Renal cortex interstitium (tissue), 11 donors: ENCODE measurements at regions not wholly inside any gene's neighbourhood (a gene's known extent, or its start where the extent isn't known, plus 50 kb on each side); places are given as distances from the start of the nearest gene placed in this dataset.

Source experiments
- DNase-seq, 11 donors: peaks; one replicate each; pipeline ENCODE4 v3.0.0-alpha.2; 2013; ENCODE audit warnings: low read depth in 9 of 11, low spot score in 4 of 11; ENCODE audit errors: extremely low read depth in 1 of 11

DNA sequence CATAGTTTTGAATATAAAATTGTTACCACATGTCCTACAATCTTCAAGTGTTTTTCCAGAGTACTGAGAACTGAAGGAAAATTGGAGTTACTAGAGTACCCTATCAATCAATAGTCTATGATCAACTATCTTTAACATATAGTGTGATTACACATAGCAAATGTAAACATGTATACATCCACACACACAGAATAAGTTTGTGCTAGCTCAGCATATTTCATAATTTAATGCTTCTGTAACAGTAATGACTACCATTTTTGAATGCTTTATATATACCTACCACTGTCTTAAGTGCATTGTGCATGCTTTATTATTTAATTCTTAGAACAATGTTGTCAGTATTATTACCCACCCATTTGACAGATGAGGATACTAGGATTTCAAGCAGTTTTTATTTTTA, 523.9 kb downstream of the HAO1 start:
- no peak for DNase-seq

DNA sequence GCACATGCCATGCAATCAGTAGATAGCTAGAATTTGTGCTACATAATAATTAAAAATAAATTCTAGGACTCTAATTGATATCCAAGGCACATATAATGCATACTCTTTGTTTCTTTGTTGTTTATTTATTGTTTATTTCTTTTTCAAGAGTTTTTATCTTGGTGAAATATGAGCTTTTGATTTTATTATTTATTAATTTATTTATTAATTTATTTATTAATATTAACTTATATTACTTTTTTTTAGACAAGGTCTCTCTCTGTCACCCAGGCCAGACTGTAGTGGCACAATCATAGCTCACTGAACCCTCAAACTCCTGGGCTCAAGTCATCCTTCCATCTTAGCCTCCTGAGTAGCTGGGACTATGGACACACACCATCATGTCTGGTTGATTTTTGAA, 519.9 kb downstream of the HAO1 start:
- no peak for DNase-seq

DNA sequence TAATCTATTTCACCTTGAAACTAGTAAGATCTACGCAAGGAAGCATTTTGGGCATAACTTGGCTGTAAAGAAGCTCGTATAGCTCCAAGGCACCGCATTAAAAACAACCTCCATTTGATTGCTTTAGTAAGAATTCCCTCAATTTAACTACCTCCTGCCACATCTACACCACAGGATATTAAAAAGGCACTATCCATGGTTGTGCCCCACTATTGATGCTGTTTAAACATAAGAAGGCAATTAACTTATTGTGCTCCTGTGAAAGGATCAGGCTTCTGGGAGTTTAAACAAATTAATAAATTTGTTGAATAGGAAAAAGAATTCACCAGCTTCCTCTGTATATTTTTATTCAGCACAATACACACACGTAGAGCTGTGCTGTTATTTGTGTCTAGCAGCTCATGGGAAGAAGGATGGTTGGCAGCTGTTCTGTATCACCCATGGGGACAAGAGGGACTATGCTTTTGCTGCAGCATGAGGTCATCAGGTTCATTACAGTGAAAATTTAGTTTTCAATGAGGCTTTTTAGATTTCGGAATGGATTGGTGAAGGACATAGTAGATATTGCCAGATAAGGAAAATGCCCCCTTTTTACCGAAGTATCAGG, 513.3 kb downstream of the HAO1 start:
- peak in 7 of 11 donors; percentile 1 to 21 (median 6) for DNase-seq

DNA sequence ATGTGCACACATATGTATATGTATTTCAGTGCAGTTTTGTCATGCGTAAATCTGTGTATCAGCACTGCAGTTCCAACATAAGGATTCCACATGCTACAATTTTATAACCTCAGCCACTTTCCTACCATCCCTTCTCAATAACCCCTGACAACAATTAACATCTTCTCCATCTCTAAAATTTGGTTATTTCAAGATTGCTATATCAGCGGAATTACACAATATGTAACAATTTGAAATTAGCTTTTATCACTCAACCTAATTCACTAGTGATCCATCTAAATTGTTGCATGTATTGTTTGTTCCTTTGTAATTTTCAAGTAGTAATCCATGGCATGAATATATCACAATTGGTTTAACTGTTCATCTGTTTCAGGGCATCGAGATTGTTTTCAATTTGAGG, 511.3 kb downstream of the HAO1 start:
- no peak for DNase-seq

DNA sequence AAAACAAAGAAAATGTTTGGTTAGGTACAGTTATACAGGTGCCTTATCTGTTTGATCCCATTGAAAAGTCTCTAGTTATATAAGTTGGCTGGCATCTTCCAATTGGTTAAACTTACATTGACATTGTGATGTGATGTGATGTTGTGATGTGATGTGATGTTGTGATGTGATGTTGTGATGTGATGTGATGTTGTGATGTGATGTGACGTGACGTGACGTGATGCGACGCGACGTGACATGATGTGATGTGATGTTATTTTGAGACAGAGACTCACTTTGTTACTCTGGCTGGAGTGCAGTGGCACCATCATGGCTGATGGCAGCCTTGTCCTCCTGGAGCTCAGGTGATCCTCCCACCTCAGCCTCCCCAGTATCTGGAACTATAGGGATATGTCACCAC, 507.6 kb downstream of the HAO1 start:
- no peak for DNase-seq

DNA sequence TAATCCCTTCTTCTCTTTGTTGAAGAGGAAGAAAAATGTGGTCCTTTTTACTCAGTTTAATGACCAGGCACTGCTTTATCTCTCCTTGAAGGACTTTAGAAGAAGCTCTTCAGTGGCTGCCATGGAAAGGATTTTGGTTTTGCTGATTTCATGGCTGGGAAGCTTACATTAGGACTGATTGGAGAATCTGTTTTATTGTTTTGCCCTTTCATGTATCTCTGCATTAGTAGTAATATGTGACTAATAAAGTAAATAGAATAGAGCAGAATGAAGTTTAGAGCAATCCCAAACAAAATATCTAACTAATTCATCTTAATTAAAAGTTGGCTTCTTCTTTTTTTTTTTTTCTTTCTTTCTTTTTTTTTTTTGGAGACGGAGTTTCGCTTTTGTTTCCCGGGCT, 502.9 kb downstream of the HAO1 start:
- no peak for DNase-seq

DNA sequence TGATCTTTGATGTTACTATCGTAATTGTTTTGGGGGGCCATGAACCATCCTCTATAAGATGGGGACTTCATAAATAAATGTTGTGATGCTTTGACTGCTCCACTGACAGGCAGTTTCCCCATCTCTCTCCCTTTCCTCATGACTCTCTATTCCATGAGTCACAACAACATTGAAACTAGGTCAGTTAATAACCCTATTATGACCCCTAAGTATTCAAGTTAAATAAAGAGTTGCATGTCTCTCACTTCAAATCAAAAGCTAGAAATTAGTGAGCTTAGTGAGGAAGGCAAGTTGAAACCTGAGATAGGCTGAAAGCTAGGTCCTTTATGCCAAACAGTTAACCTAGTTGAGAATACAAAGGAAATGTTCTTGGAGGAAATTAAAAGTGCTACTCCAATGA, 491.0 kb downstream of the HAO1 start:
- no peak for DNase-seq

DNA sequence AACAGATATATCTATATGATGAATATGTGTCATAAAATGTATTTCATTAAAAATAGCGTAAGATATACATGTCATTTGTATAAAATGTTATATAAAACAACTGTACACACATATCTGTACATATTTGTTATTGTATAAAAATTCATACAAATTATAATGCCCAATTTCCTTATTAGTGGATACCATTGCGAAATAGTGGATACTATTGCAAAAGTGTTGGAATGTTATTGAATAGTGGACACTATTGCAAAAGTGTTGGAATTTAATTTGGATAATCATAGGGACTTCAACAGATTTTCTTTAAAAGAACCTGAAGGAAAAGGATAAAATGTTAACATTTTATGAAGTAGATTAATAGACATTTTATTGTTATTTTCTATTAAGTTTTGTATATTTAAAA, 487.4 kb downstream of the HAO1 start:
- no peak for DNase-seq

DNA sequence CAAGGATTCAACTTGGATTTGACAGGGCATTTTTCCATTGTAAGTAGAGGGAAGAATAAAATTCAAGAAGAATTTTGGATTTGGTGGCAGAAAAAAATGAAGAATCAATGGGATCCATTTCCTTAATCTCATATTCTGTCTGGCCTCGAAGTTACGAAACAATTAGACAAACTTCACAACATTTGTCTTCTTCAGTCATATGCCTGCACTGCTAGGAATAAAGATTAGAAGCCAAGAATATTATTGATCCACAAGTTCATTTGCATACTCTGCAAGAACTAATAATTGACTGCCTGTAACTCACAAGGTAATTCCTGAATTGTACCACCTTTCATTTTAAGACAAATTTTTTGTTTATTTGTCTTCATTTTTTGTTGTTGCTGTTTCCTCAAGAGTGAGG, 486.2 kb downstream of the HAO1 start:
- DNase-seq = no peak

DNA sequence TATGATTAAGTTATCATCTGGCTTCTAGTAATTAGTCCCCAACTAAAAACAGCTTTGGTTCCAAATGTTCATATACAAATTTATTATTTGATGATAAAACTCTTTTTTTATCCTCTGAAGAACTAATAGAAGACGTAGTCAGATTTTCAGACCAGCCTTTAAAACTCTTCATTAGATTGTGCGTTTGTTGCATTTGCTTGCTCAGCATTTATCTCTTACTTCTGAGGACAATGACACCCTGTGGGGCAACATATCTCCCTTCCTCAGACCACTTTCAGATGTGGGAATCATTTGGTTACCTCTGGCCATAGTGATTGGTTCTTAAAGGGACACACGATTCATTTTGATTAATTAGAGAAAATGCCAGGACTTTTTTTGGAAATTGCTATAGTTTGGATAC, 481.8 kb downstream of the HAO1 start:
- no peak for DNase-seq

DNA sequence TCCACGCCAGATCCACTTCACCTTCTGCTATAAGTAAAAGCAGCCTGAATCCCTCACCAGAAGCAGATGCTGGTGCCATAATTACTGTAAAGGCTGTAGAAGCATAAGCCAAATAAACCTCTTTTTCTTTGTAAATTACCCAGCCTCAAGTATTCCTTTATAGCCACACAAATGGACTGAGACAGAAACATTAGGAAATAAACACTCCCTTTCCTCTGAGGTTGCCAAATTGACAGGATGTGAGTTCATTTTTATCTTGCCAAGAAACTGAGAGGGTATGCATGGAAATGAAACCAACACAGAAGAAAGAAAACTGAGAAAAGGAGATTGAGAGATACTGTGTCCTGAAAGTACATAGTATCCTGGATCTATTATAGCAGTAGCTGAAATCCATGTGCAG, 481.2 kb downstream of the HAO1 start:
- no peak for DNase-seq

DNA sequence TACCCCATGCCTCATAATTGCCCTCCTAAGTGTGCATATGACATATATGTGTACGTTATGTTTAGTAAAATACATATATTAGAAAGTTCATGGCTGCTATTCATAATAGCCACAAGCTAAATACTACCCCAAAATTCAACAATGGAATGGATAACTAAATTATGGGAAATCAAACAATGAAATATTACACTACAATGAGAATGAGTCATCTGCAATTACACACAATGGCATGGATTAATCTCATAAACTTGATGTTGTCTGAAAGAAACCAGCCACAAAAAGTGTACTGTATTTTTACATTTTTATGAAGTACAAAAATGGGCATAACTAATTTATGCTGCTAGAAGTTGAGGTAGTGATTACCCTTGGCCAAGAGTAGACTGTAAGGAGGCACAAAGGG, 477.0 kb downstream of the HAO1 start:
- no peak for DNase-seq

DNA sequence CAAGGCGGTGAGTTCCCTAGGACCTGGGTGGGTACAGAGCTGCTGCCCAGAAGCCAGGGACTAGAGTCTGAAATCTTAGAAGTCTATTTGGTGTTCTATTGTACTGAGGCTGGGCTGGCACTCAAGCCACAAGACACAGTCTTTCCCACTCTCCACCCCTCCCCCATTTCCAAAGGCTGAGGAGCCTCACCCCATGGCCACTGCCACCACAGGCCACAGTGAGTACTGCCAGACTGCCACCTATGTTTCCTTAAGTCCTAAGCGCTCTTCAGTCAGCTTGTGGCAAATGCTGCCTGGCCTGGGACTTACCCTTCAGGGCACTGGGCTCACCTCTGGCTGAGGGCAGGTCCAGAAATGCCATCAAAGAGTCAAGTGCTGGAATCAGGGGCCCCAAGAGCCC, 469.3 kb downstream of the HAO1 start:
- no peak for DNase-seq

DNA sequence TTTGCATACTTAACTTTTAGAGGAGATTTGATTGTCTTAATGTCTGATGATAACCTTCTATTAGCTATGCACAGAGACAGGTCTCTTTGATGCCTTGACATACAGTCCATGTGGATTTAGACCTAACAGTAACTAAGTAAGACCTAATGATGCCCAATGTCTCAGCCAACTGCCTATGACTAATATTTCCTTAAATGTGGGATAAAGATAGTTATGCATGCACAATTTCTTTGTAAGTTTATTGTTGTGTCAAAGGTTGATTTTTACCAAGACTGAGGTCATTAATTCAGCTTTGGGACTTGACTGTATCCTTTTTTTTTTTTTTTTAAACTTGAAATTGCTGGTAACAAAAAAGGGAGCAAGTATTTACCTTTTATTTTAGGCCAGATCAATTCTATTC, 450.0 kb downstream of the HAO1 start:
- no peak for DNase-seq

DNA sequence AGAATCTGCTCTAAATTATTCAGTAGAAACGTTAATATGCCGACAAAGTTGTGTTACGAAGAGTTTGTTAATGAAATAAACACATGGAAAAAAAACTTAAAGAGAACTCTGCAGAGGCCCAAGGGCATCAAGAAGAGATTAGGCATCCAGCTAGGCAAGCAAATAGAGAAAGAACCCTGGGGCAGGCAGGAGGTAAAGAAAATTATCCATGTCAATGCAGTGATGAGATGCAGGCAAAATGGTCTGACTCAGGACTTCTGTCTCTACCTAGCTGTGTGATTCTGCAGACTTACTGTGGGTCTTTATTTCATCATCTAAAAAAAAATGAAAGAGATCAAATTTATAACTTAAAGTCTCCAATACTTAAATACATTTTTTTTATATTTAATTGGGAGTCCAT, 448.0 kb downstream of the HAO1 start:
- DNase-seq = no peak

DNA sequence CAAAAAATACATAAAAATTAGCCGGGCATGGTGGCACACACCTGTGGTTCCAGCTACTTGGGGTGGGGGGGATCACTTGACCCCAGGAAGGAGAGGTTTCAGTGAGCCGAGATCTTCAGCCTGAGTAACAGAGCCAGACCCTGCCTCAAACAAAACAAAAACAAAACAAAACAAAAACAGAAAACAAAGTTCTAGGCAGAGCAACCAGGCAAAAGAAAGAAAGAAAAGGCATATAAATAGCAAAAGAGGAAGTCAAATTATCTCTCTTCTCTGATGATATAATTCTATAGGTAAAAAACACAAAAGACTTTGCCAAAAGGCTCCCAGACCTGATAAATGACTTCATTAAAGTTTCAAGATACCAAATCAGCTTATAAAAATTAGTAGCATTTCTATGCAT, 446.9 kb downstream of the HAO1 start:
- DNase-seq = no peak

DNA sequence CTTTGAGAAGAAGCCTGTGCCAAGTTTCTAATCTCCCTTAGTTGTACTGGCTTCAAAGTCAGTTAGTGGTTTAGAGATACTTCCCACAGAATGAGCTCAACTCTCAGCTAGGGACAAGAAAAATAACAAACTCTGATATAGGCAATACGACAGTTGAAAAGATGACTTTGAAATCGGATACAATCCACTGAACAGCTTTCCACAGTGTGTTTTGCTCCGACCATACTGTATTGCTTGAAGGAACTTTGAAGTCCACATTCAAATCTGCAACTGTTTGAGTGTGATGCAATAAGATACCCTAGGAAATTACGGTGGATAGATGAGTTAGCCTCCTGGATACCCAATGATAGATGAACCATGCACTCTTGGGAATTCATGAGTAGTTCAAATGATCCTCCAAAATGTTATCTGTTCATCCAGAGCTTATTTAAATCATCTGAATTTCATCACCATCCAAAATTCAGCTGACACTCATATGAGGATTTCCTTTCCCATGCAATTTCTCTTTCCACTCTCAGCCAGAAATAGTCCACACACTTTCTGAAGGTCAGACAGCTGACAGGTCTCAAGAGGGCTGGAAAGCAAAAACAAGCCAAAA, 443.8 kb downstream of the HAO1 start:
- DNase-seq = no peak

DNA sequence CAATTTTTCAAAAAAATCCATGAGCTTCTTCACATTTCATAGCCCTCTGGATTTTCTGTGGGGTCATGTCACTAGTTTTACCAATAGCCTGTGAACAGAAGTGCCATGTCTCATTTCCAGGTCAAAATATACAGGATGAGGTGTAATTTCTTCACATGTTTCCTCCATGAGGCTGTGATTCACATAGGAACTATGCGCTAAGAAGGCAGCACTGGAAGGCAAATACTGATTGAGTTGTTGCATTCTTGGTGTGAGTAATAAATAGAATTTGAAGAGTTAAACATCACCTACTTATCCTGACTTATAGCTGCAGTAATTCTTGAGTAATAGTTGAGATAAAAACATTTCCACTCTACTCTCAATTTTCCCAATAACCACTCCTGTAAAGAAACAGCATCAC, 442.3 kb downstream of the HAO1 start:
- DNase-seq = no peak

DNA sequence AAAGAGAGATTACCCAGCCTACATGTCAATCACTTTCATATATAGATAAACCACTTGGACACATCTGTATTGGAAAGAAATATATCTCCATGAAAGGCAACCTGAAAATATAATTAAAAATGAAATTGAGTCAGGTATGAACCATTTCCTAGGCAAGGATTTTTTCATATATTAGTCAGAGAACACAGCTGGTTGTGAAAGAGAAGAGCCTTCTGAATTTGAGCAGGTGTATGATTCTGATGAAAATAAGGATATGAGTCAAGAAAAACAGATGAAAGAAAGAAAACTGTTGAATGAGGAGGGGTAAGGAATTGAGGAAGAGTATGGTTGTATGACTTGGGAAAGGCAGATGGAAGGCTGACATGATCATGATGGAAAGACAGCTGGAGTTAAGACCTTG, 441.1 kb downstream of the HAO1 start:
- no peak for DNase-seq

DNA sequence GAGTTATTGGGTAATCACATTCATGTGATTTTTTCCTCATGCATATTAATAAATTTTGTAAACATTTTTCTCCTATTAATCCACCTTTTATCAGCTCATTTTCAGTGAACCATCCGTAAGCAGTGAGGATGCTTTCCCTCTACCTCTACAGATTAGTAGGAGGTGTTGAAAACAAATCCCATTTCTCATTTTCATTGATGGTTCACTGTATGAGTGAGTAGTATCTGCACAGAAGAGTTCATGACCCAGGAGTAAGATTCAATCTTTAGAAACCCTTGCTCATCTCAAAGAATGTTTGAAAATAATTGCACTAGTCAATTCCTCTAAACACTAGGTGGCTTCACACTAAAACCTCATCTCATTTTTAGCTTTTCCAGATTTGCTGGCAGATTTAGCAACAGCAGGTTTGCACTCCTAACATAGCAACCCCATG, 440.0 kb downstream of the HAO1 start:
- DNase-seq = no peak

DNA sequence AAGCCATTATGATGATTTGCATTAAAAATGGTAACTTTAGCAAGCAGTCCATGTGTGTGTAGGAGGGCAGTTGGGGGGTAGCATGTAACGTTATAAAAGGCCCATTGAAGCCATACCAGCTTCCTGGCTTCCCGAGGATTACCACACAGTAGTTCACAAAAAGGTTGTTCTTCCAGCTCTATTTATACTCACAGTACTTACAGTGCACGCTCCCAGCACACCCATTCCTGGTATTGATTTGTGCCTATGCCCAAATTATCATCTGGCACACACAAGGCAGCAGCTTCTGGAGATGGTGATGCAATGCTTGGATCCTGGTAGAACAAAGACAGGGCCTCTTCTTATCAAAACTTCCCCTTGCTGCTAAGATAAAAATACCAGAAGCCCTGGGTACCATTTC, 436.8 kb downstream of the HAO1 start:
- DNase-seq = no peak
